ENCODE measurements at regions not wholly inside any gene's neighbourhood (a gene's known extent, or its start where the extent isn't known, plus 50 kb on each side); places are given as distances from the start of the nearest gene placed in this dataset.

- no peak overlapping the region for H3K27ac Mint-ChIP-seq
- H3K4me3 Mint-ChIP-seq, result no peak overlapping the region
- DNase-seq (ENCODE audit: low spot score) (no peak), ATAC-seq (no peak)
- no peaks in the 10 kb centered on the region for H3K4me1 Mint-ChIP-seq
- H3K36me3 Mint-ChIP-seq, result no peaks in the 10 kb centered on the region
- CTCF ChIA-PET, result no interaction called here
- H3K27me3 Mint-ChIP-seq (ENCODE audit: low read depth), result no peaks in the 10 kb centered on the region
- POLR2A ChIA-PET, result no interaction called here
- no peak for TF ChIP-seq ATF1 (CRISPR knock-in tag; IDR thresholded peaks at IDR 0.05)
- TF ChIP-seq ETV6 (CRISPR knock-in tag; IDR thresholded peaks at IDR 0.05), result no peak
- no peak for TF ChIP-seq CDX4 (CRISPR knock-in tag; IDR thresholded peaks at IDR 0.05; ENCODE audit: borderline replicate concordance)
- TF ChIP-seq PRDM15 (CRISPR knock-in tag; IDR thresholded peaks at IDR 0.05), result no peak
- TF ChIP-seq FOXJ3 (CRISPR knock-in tag; IDR thresholded peaks at IDR 0.05; ENCODE audit: borderline replicate concordance), result no peak
- no peak for TF ChIP-seq ZNF121 (CRISPR knock-in tag; IDR thresholded peaks at IDR 0.05)
- TF ChIP-seq OVOL2 (CRISPR knock-in tag; IDR thresholded peaks at IDR 0.05; ENCODE audit: borderline replicate concordance), result no peak
- no peak for TF ChIP-seq NFYB (CRISPR knock-in tag; conservative IDR thresholded peaks at IDR 0.05; ENCODE audit: low read depth)
- TF ChIP-seq CREB1 (CRISPR knock-in tag; IDR thresholded peaks at IDR 0.05), result no peak
- no peak for TF ChIP-seq SMAD3 (CRISPR knock-in tag; IDR thresholded peaks at IDR 0.05; ENCODE audit: borderline replicate concordance)
- TF ChIP-seq ZNF138 (CRISPR knock-in tag; conservative IDR thresholded peaks at IDR 0.05), result no peak
- no peak for TF ChIP-seq ZNF219 (CRISPR knock-in tag; IDR thresholded peaks at IDR 0.05; ENCODE audit: borderline replicate concordance)
- TF ChIP-seq ZSCAN18 (CRISPR knock-in tag; IDR thresholded peaks at IDR 0.05), result no peak
- no peak for TF ChIP-seq ATF2 (CRISPR knock-in tag; IDR thresholded peaks at IDR 0.05; ENCODE audit: borderline replicate concordance, low read depth)
- peaks cover 25% of the 10 kb centered on the region for H3K9me3 Mint-ChIP-seq
Measured at GRCh38 chr7:97565665-97566064, 166.2 kb upstream of the TAC1 start.

- Mint-ChIP-seq H3K27ac (no peak overlapping the region), H3K9me3 (no peaks in the 10 kb centered on the region), H3K36me3 (no peaks in the 10 kb centered on the region), H3K4me1 (peaks cover 12% of the 10 kb centered on the region), H3K27me3 (ENCODE audit: low read depth) (no peaks in the 10 kb centered on the region; the same call in 1 of the 2 replicates), H3K4me3 (no peak overlapping the region)
- ATAC-seq (no peak), DNase-seq (ENCODE audit: low spot score) (no peak)
- ChIA-PET CTCF (no interaction called here), POLR2A (interaction anchor here (0.6 kb wide), 1 partner anchor 567 kb away, joined by 3 read pairs; no protein-coding TSS in a partner anchor)
- no peak for TF ChIP-seq ZNF317 (CRISPR knock-in tag; IDR thresholded peaks at IDR 0.05; ENCODE audit: borderline replicate concordance, low read depth)
- no peak for TF ChIP-seq MLX (CRISPR knock-in tag; IDR thresholded peaks at IDR 0.05)
- no peak for TF ChIP-seq ZNF416 (CRISPR knock-in tag; IDR thresholded peaks at IDR 0.05)
- TF ChIP-seq OVOL2 (CRISPR knock-in tag; IDR thresholded peaks at IDR 0.05; ENCODE audit: borderline replicate concordance), result no peak
- no peak for TF ChIP-seq MAX (CRISPR knock-in tag; IDR thresholded peaks at IDR 0.05)
- no peak for TF ChIP-seq ZSCAN18 (CRISPR knock-in tag; IDR thresholded peaks at IDR 0.05)
- TF ChIP-seq E2F1 (CRISPR knock-in tag; IDR thresholded peaks at IDR 0.05), result no peak
- TF ChIP-seq ZNF281 (CRISPR knock-in tag; IDR thresholded peaks at IDR 0.05), result no peak
- TF ChIP-seq MYBL2 (CRISPR knock-in tag; IDR thresholded peaks at IDR 0.05), result no peak
- no peak for TF ChIP-seq GABPB1 (CRISPR knock-in tag; IDR thresholded peaks at IDR 0.05)
Measured at GRCh38 chr7:97573065-97573464, 158.8 kb upstream of the TAC1 start.

Data from WTC11 (cell line).